GM18870 (cell line): ENCODE measurements at regions not wholly inside any gene's neighbourhood (a gene's known extent, or its start where the extent isn't known, plus 50 kb on each side); places are given as distances from the start of the nearest gene placed in this dataset.
"Not testable (repeated sequence)": the region's sequence is repeated elsewhere in the genome, so short reads cannot be mapped to it uniquely, and the experiment has no call there.

Experiments used
- ATAC-seq: cut with Tn5 transposase; IDR thresholded peaks from one replicate; pipeline ENCODE4 v1.9.1; 2021; ENCODE audit warnings: moderate library complexity; ENCODE audit not compliant: unreplicated experiment

DNA sequence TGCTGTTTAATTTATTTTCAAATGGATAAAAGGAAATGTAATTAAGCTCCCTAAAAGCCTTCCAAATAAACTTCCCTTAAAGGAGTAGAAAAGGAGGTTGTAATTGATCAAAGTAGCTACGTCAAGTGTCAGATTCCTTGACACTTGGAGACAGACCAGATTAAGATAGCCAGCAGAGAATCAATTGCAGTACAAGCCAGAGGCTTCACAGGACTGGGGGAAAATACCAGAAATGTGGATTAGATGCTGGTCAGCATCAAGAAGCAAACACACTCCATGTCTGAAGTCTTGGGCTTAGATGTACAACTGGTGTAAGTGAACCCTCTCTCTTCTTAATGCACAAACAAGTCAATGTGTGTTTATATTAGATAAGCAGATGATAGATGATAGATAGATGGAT lies 184.9 kb upstream of the TAS2R1 start:
- ATAC-seq: no peak

- no peak for ATAC-seq
These were observed 183.2 kb upstream of the TAS2R1 start for GRCh38 chr5:9813305-9813704.

DNA sequence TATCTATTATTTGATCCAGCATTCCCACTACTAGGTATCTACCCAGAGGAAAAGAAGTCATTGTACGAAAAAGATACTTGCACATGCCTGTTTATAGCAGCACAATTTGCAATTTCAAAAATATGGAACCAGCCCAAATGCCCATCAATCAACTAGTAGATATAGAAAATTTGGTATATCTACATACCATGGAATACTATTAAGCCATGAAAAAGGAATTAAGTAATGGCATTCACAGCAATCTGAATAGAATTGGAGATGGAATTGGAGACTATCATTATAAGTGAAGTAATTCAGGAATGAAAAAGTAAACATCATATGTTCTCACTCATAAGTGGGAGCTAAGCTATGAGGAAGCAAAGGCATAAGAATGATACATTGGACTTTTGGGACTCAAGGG lies 177.2 kb upstream of the TAS2R1 start:
- ATAC-seq: not testable (repeated sequence)

DNA sequence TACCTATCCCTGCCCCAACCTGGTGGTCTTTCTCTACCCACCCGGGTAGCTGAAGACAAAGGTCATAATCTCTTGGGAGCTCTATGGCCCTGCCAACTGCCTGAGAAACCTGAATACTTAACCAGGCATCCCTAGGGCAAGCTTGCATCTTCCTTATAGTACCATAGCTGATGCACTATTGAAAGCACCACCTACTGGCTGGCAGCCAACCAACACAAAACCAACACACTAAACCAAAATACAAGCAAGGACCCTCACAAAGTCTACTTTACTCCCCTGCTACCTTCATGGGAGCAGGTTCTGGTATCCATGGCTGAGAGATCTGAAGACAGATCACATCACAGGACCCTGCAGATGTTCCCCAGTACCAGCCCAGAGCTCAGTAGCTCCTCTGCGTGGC lies 171.8 kb upstream of the TAS2R1 start:
- ATAC-seq: no peak

DNA sequence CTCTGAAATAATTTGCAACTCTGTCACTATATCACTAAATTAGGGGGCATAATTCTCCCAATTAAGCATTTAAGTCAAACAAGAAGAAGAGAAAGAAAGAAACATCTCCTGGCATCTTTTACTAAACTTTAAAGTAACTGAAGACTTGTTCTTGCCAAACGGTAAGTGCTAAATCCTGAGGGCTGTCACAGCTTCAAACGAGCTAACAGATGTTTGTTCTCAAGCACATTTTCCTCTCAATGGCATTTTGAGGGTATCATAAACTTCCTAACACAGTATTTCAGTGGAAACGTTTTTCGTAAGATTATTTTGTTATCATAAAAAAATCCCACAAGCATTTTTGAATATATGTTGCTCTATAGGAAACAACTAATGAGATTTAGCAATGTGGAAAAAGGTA lies 169.5 kb upstream of the TAS2R1 start:
- no peak for ATAC-seq

DNA sequence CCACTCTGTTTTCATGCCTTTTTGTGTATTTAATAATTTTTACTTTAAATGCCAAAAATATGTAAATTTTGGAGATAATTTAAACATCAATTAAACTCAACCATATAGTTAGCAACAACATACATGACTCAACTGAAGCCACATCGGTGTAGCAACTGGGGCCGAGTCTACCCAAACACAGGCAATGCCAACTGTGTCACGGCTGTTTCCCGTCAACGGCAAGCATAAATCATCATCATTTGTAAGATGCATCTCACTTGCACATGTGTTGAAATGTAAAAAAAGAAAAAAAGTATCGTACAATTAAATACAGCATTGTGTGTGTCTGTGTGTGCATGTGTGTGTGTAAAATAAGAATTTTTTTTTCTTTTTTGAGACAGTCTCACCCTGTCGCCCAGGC lies 160.1 kb upstream of the TAS2R1 start:
- no peak for ATAC-seq

GRCh38 chr5:9789777-9790176 lies 159.6 kb upstream of the TAS2R1 start:
- no peak for ATAC-seq

GRCh38 chr5:9787861-9788600 lies 157.9 kb upstream of the TAS2R1 start:
- ATAC-seq: no peak

DNA sequence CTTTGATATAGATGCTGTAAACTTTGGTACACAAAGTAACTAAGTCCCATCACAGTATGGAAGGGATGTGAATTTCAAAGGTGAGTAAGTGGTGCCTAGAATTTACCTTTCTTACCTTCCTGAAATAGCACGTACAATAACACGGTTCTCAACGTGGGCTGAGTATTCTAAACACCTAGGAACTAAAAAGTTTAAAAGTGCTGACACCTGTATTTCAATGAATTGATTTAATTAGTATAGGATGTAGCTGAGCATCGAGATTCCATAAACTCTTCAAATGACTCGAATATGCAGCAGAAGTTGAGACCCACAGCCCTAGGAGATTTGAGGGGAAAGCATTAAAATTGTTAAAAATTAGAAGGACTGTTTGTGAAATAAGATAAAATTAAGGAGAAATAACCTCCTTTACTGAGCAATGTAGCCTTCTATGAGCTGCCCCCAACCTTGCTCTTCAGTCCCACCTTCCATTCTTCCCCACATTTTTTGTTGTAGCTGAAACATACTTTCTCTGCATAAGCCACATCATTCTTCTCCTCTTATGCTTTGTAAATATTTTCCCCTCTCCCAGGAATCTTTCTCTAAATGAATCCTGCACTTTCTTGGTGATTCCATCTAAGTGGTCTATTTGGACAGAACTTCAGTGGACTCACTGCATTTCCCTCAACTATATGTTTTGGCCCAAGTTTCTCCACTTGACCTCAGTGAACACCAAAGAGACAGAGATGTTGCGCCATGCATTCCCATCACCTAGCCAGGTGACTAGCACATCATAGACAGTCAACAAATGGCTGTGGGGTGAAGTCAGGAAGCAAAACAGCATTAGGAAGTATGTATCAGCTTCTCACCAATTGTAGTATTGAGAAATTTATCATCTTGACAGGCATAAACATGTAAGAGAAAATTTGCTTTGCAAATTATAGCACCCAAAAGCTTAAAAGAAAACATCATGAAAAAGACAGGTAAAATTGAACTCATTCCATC lies 156.5 kb upstream of the TAS2R1 start:
- no peak for ATAC-seq

DNA sequence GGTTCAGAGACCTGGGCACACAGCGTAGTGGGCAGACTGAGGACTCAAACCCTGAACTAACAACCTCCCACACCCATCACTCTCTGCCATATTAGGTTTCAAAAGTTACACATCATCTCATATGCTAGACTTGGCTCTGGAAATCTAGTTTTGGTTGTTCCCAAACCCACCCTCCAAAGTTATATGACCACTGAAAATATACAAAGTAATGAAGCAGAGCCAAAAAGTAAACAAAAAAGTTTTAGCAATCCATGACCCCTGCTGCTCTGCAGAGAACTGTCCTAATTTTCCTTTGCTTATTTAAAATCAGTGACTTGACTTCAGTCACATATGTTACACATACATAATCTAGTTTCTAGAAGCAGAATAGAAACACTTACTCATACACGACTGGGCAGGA lies 155.6 kb upstream of the TAS2R1 start:
- ATAC-seq: no peak

GRCh38 chr5:9784231-9784630 lies 154.1 kb upstream of the TAS2R1 start:
- ATAC-seq: no peak

- no peak for ATAC-seq
These were observed 152.8 kb upstream of the TAS2R1 start for GRCh38 chr5:9782826-9783560.

DNA sequence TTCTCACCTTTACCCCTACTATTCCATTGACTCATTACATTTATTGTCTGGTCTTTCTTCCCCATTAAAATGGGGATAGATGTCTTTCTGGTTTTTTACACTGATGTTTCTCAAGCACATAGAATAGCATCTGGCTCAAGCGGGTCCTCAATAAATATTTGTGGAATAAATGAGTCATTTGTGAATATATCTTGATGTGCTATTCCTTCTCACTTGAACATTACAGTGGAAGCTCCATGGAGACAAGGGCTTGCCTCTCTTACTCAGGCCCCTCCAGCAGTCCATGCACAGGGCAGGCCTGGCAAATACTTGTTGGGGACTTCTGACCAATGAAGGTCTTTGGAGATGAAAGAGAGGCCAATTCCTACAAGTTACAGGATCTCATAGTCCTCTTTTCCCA lies 151.7 kb upstream of the TAS2R1 start:
- no peak for ATAC-seq

DNA sequence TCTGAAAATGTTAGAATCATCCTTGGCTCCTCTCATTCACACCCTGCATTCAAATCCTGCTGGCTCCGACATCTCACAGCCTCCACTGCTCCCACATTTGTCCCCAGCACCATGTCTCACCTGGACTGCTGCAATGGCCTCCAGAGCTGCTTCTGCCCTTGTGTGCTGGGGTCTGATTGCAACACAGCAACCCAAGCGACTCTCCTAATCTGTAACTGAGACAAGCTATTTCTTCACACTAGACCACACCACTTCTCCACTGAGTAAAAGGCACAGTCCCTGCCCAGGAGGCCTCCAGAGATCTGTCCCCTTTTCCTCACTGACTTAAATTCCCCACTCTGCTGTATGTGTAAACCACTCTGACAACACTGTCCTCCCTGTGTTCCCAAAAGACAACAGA lies 151.1 kb upstream of the TAS2R1 start:
- ATAC-seq: no peak

- no peak for ATAC-seq
These were observed 150.3 kb upstream of the TAS2R1 start for GRCh38 chr5:9780501-9780900.

GRCh38 chr5:9776525-9776924 lies 146.4 kb upstream of the TAS2R1 start:
- no peak for ATAC-seq

- no peak for ATAC-seq
These were observed 145.2 kb upstream of the TAS2R1 start for GRCh38 chr5:9775339-9775738.

- ATAC-seq: no peak
These were observed 144.4 kb upstream of the TAS2R1 start for GRCh38 chr5:9774472-9775079.

DNA sequence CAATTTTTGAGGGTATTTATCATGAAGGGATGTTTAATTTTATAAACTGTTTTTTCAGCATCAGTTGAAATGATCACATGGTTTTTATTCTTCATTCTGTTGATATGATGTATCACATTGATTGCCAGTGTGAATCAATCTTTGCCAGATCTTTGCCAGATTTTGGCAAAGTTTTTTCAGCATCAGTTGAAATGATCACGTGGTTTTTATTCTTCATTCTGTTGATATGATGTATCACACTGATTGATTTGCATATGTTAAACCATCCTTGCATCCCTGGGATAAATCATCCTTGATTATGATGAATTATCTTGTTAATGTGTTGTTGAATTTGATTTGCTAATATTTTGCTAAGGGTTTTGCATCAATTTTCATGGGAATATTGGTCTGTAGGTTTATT lies 140.9 kb upstream of the TAS2R1 start:
- no peak for ATAC-seq

DNA sequence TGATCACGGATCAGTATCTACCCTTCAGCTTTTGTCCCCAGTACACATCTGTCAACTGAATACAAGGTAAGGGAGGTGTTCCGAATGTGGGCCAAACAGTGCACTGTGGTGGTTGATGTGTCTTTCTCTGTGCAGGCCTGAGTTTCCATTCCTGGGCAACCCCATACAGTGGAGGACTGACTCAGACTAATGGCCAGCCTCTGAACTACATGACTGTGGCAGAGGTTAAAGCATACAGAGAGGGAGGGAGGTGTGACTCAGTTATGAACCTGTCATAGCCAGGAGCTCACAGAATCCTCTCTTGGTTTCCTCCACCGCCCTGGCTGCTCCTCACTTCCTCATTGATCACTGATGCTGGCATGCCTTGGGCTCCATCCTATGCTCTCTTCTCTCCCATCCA lies 136.4 kb upstream of the TAS2R1 start:
- ATAC-seq: no peak
